ENCODE measurements at regions not wholly inside any gene's neighbourhood (a gene's known extent, or its start where the extent isn't known, plus 50 kb on each side); places are given as distances from the start of the nearest gene placed in this dataset.

DNA sequence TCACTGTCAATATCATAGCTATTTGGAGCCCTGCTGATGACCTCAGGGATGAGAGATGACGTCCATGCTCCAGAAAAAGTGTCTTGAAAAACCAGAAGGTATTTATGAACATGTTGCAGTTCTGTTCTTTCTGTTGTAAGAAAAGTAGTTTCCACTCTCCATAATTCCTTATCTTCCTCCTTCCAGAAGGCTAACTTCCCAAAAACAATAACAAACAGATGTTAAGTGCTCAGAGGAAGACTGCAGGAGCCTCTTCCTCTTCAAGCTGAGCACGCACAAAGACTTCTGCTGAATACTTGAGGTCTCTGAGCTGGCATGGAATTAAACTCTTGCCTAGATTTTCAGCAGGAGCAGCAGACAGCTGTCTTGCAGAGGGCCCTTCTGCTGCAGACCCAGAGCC lies 434.5 kb upstream of the KLHL29 start:
- POLR2A ChIA-PET = no interaction called here
- DNase-seq (ENCODE audit: extremely low spot score) = no peak
- CTCF ChIA-PET = no interaction called here
- no peak for TF ChIP-seq NFRKB (IDR thresholded peaks at IDR 0.05)
- no peak for TF ChIP-seq ELF4 (IDR thresholded peaks at IDR 0.05)
- TF ChIP-seq BHLHE40 (IDR thresholded peaks at IDR 0.05; ENCODE audit: borderline replicate concordance) = no peak
- no peak for TF ChIP-seq LEF1 (IDR thresholded peaks at IDR 0.05; ENCODE audit: borderline replicate concordance)
- no peak for TF ChIP-seq ARNT (IDR thresholded peaks at IDR 0.05)
- no peak for TF ChIP-seq L3MBTL2 (conservative IDR thresholded peaks at IDR 0.05)

DNA sequence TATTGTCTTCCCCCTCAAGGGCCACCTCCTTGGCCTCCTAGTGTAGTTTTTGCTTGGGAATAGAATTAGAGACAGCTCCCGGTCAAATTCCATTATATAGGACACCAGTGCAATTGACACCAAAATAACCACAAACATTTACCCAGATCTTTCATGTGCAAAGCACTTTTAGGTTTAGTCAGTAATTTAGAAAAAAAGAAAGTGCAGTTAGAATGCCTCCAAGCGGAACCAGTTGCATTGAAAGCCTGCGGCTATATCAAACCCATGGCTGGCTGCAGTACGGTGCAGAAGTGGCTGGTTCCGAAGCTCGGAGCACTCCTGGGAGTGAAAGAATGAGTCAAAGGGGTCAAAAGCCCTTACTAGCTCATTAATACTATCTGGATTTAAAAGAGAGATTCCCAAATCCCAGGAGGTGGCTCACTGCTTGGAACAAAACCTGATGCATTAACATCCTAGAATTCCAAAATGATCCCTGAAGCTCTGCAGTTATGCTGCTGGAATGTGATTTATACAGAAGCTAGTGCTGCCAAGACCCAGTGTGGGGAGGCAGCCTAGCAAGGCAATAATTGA lies 432.2 kb upstream of the KLHL29 start:
- ChIA-PET POLR2A (no interaction called here), CTCF (interaction anchor here (0.8 kb wide), 1 partner anchor 18 kb away, joined by 3 read pairs; no protein-coding TSS in a partner anchor)
- DNase-seq (ENCODE audit: extremely low spot score) = no peak
- TF ChIP-seq FOXK2 (IDR thresholded peaks at IDR 0.05) = no peak

DNA sequence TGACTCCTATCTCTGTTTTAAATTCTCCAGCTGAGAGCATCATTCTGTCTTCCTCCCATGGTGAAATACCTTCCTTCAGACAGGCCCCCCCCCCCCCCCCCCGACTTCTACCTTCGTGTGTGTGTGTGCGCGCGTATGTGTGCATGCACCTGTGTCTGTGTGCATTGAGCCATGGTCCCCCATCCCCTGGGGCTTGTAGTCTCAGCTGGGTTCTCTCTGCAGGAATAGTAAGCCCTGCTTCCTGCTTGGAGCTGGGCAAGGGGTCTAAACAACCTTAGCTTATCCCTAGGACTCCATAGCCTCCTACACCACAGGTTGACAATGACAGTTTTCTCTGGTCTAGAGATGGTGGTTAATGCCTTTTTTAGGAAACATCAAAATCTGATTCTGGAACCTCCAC lies 427.5 kb upstream of the KLHL29 start:
- ChIA-PET POLR2A (no interaction called here), CTCF (no interaction called here)
- no peak for TF ChIP-seq FOXM1 (IDR thresholded peaks at IDR 0.05; ENCODE audit: borderline replicate concordance)
- TF ChIP-seq CTBP1 (IDR thresholded peaks at IDR 0.05; ENCODE audit: borderline replicate concordance) = no peak
- no peak for TF ChIP-seq HDGF (IDR thresholded peaks at IDR 0.05; ENCODE audit: borderline replicate concordance)
- no peak for TF ChIP-seq SP1 (IDR thresholded peaks at IDR 0.05)
- no peak for TF ChIP-seq ELF4 (IDR thresholded peaks at IDR 0.05)
- TF ChIP-seq LEF1 (IDR thresholded peaks at IDR 0.05; ENCODE audit: borderline replicate concordance) = no peak
- TF ChIP-seq FOXK2 (IDR thresholded peaks at IDR 0.05) = no peak
- TF ChIP-seq ARNT (IDR thresholded peaks at IDR 0.05) = no peak
- TF ChIP-seq L3MBTL2 (conservative IDR thresholded peaks at IDR 0.05) = no peak
- no peak for TF ChIP-seq TARDBP (IDR thresholded peaks at IDR 0.05)
- no peak for TF ChIP-seq SUZ12 (IDR thresholded peaks at IDR 0.05)
- TF ChIP-seq NFRKB (IDR thresholded peaks at IDR 0.05) = no peak
- TF ChIP-seq ZNF384 (IDR thresholded peaks at IDR 0.05) = no peak
- TF ChIP-seq, protein P1, sequence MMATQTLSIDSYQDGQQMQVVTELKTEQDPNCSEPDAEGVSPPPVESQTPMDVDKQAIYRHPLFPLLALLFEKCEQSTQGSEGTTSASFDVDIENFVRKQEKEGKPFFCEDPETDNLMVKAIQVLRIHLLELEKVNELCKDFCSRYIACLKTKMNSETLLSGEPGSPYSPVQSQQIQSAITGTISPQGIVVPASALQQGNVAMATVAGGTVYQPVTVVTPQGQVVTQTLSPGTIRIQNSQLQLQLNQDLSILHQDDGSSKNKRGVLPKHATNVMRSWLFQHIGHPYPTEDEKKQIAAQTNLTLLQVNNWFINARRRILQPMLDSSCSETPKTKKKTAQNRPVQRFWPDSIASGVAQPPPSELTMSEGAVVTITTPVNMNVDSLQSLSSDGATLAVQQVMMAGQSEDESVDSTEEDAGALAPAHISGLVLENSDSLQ (IDR thresholded peaks at IDR 0.05) = no peak
- no peak for TF ChIP-seq FOXA1 (IDR thresholded peaks at IDR 0.05)
- no peak for TF ChIP-seq BHLHE40 (IDR thresholded peaks at IDR 0.05; ENCODE audit: borderline replicate concordance)
- DNase-seq (ENCODE audit: extremely low spot score) = no peak

DNA sequence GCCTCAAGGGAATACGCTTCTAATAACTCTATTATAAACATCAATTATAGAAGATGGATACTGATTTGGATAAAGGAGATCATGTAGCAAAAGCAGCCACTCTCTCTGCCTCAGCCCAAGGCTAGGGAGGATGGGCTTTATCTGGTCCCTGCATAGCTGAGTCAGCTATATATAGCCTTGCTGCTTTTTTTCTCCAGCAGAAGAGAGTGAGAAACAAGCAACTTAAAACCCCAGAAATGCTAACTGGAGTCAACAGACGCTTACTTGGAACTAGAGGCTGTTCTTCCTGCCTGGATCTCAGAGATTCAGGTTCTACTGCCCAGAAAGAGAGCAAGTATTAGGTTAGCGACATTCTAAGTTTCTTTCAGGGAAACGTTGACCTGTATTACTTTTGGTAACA lies 426.7 kb upstream of the KLHL29 start:
- DNase-seq (ENCODE audit: extremely low spot score) = no peak
- TF ChIP-seq NFRKB (IDR thresholded peaks at IDR 0.05) (no peak), LEF1 (IDR thresholded peaks at IDR 0.05; ENCODE audit: borderline replicate concordance) (no peak), BHLHE40 (IDR thresholded peaks at IDR 0.05; ENCODE audit: borderline replicate concordance) (no peak)
- POLR2A ChIA-PET = no interaction called here
- CTCF ChIA-PET = no interaction called here

DNA sequence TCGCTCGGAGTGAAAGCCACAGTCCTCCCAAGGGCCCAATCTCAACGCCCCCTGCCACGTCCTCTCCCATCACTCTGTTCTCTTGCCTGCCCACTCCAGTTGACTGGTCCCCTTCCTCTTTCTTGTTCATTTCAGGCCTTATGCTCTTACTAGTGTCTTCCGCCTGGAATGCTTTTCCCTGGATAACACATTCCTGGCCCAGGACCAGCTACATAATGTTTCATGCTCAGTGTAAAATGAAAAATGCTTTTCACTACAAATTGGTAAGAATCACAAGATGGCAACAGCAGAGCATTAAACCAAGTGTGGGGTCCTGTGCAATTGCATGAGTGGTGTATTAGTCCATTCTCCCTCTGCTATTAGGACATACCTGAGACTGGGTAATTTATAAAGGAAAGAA lies 417.2 kb upstream of the KLHL29 start:
- TF ChIP-seq LEF1 (IDR thresholded peaks at IDR 0.05; ENCODE audit: borderline replicate concordance) (no peak), CTBP1 (IDR thresholded peaks at IDR 0.05; ENCODE audit: borderline replicate concordance) (no peak), FOXM1 (IDR thresholded peaks at IDR 0.05; ENCODE audit: borderline replicate concordance) (no peak), BHLHE40 (IDR thresholded peaks at IDR 0.05; ENCODE audit: borderline replicate concordance) (no peak), ELF4 (IDR thresholded peaks at IDR 0.05) (no peak), TARDBP (IDR thresholded peaks at IDR 0.05) (no peak), L3MBTL2 (conservative IDR thresholded peaks at IDR 0.05) (no peak), FOXA1 (IDR thresholded peaks at IDR 0.05) (no peak), NFRKB (IDR thresholded peaks at IDR 0.05) (no peak), HDGF (IDR thresholded peaks at IDR 0.05; ENCODE audit: borderline replicate concordance) (no peak), FOXK2 (IDR thresholded peaks at IDR 0.05) (no peak), SP1 (IDR thresholded peaks at IDR 0.05) (no peak)
- TF ChIP-seq, protein P1 (IDR thresholded peaks at IDR 0.05) = no peak
- ChIA-PET CTCF (no interaction called here), POLR2A (no interaction called here)
- no peak for DNase-seq (ENCODE audit: extremely low spot score)

DNA sequence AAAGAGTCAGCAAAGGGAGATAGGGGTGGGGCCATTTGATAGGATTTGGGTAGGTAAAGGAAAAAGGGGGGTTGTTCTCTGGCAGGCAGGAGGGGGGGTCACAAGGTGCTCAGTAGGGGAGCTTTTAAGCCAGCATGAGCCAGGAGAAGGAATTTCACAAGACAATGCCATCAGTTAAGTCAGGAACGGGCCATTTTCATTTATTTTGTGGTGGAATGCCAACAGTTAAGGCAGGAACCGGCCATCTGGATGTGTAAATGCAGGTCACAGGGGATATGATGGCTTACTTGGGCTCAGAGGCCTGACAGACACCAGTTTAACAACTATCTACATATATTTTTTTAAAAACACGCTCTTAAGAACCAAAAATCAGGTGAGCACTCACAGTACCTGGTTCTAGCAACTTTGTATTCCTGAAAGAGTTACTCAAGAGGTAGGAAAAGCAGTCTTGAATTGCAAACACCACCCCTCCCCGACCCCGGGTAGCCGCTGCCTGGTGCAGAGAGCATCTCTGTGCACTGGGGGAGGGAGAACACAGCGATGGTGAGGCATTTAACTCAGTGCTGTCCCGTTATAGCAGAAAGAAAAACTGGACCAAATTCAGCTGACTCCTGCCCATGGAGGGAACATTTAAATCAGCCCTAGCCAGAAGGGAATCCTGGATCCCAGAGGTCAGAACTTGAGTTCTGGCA lies 414.5 kb upstream of the KLHL29 start:
- POLR2A ChIA-PET = no interaction called here
- TF ChIP-seq LEF1 (IDR thresholded peaks at IDR 0.05; ENCODE audit: borderline replicate concordance) (no peak), ARNT (IDR thresholded peaks at IDR 0.05) (no peak), ZNF384 (IDR thresholded peaks at IDR 0.05) (no peak), BHLHE40 (IDR thresholded peaks at IDR 0.05; ENCODE audit: borderline replicate concordance) (no peak), SUZ12 (IDR thresholded peaks at IDR 0.05) (no peak), ELF4 (IDR thresholded peaks at IDR 0.05) (no peak), SP1 (IDR thresholded peaks at IDR 0.05) (no peak), FOXM1 (IDR thresholded peaks at IDR 0.05; ENCODE audit: borderline replicate concordance) (no peak), L3MBTL2 (conservative IDR thresholded peaks at IDR 0.05) (no peak), FOXK2 (IDR thresholded peaks at IDR 0.05) (no peak), TARDBP (IDR thresholded peaks at IDR 0.05) (no peak)
- TF ChIP-seq, protein P1 (IDR thresholded peaks at IDR 0.05) = no peak
- DNase-seq (ENCODE audit: extremely low spot score) = no peak
- CTCF ChIA-PET = no interaction called here
